Activated T-cell treated with anti-CD3 and anti-CD28 coated beads for 1 hour (primary cell): ENCODE measurements at regions not wholly inside any gene's neighbourhood (a gene's known extent, or its start where the extent isn't known, plus 50 kb on each side); places are given as distances from the start of the nearest gene placed in this dataset.

ENCODE experiments used
- DNase-seq: peaks from one replicate; pipeline ENCODE4 v3.0.0-alpha.2; 2020; ENCODE audit warnings: low read depth

- DNase-seq: no peak
Observed at GRCh38 chr10:28811639-28812349, 134.5 kb downstream of the BAMBI start.

DNA sequence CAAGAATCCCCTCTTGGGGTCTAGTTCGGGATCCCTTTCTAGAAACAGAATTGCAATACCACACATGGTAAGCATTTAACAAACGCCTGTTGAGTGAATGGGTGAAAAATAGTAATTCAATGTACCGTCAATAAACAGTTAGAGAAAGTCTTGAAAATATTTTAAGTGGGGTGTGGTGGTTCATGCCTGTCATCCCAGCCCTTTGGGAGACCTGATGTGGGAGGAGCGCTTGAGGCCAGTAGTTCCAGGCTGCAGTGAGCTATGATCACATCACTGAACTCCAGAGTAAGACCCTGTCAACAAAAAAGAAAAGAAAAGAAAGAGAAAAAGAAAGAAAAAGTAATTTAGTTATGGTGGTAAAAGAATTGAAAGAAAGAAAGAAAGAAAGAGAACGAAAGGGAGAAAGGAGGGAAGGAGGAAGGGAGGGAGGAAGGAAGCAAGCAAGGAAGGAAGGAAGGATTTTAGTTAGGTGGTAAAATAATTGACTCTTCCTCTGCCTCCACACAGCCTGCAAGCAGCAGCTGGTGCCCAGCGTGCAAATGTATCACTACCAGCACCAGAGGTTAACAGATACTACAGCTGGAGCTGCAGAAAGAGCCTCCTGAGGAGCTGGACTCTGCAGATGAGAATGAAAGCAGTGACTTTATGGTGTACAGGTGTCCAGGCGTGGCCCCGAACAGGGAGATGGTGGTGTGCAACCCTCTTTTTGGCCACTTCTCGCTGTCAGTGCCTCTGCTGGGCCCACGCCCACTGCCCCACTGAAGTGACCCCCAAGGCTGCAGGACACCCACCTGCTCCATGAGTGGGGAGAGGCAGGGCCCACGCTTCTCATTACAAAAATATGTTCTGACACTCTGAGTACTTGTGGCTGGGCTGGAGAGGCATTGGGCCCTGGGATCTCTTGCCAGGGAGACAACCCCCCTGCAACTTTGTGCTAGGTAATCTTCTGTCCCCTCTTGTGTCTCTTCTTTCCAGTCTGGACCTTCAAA lies 135.4 kb downstream of the BAMBI start:
- DNase-seq: no peak

GRCh38 chr10:28815681-28816080 lies 138.4 kb downstream of the BAMBI start:
- DNase-seq: no peak

- no peak for DNase-seq
Observed at GRCh38 chr10:28822719-28823464, 145.6 kb downstream of the BAMBI start.

GRCh38 chr10:28823501-28824075 lies 146.3 kb downstream of the BAMBI start:
- DNase-seq: no peak

DNA sequence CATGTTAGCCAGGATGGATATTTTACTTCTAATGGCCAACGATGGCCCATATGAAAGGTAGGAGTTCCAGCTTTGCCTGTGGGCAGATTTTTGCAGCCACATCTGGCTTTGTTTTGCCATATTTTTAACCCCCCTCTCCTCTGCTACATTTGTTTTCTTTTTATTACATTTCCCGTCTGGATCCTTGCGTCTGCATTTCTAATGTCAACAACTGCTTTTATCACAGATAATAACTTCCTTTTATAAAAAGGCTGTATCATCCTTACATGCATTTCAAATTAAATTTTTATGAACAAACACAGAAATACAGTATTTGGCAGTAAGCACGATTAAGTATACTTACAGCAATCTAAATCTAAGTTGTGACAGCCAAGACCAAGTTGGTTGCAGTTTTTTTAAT lies 156.0 kb downstream of the BAMBI start:
- no peak for DNase-seq

DNA sequence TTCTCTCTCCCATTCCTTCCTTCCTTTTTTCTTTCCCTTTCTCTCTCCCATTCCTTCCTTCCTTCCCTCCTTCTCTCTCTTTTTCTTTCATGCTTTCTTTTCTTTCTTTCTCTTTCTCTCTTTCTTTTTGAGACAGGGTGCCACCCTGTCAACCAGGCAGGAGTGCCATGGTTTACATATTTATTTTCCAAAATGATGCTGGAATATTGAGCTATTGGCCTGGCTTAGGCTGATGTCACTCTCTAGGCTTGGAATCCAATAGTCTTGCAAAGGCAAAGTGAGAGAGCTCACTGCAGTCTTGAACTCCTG lies 159.1 kb downstream of the BAMBI start:
- DNase-seq: no peak

DNA sequence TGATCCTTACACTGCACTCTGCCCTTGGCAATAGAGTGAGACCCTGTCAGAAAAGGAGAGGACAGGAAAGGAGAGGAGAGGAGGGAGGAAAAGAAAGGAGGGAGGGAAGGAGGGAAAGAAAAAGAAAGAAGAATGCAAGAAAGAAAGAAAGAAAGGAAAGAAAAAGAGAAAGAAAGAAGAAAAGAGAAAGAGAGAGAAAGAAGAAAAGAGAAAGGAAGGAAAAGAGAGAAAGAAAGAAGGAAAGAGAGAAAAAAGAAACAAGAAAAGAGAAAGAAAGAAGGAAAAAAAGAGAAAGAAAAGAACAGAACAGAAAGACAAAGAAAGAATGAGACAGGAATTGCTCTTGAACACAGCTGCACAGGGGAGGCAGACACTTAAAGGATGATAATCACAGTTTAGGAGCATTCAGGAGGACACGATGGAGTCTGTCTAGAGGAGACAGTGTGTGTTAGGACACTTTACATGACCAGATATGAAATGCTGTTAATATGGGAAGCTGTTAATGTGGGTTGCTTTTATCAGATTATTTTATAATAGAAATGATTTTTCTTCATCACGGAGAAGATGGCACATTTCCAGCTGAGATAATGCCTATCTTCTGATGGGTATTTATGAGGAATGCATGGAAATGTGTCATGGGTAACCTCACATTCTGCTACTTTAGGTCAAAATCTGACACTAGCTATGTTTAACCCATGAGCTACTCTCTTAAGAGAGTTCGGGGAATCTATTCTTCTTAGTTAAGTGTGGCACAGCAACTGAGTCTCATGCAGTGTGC lies 160.5 kb downstream of the BAMBI start:
- DNase-seq: no peak

GRCh38 chr10:28838908-28839307 lies 161.6 kb downstream of the BAMBI start:
- no peak for DNase-seq

DNA sequence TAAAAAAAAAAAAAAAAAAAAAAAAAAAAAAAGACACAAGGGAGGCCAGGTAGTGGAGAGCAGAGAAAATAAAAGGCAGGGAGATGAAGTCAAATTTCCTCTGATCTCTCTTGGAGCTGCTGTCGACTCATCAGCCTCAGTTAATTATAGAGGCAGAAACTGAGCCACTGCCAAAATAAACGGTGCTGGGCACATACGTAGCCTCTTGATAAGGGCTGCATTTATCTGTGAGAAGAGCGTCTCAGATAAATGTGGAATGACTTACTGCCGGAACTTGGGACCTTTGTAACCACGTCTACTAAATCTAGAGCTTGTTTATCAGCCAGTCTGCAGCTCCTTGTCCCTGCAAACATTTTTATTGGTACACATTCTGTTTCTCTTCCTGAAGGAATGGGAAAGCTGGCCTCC lies 162.3 kb downstream of the BAMBI start:
- no peak for DNase-seq

DNA sequence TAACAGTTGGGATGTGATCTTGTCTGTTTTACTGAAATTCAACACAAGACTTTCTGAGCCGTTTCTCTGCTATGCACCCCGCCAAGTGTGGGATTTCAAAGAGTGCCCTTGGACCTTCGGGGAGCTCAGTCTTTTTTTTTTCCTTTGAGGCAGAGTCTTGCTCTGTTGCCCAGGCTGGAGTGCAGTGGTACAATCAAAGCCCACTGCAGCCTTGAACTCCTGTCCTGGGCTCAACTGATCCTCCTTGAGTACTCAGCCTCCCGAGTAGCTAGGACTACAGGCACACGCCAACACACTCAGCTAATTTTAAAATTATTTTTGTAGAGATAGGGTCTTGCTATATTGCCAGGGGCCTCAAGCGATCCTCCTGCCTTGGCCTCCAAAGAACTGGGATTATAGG lies 162.9 kb downstream of the BAMBI start:
- DNase-seq: no peak

GRCh38 chr10:28840971-28841370 lies 163.7 kb downstream of the BAMBI start:
- DNase-seq: no peak

GRCh38 chr10:28841625-28842024 lies 164.3 kb downstream of the BAMBI start:
- DNase-seq: no peak

DNA sequence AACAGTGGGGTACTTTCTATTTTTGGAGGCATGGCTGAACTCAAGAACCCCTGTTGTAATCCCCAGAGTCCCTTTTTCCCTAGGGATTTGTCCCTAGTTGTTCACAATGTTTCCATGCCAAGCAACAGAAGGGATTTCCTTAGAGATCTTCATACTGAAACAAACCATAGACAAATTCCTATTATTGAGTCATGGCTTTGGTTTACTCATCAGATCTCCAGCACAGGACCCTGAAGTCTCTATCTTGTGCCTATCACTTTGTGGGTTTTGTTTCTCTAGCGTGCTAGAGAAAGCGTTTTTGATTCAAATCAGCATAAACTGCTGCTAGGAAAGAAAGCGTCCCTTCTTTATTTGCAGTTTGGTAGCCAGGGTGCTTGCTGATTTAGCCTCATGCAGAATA lies 165.0 kb downstream of the BAMBI start:
- DNase-seq: no peak

DNA sequence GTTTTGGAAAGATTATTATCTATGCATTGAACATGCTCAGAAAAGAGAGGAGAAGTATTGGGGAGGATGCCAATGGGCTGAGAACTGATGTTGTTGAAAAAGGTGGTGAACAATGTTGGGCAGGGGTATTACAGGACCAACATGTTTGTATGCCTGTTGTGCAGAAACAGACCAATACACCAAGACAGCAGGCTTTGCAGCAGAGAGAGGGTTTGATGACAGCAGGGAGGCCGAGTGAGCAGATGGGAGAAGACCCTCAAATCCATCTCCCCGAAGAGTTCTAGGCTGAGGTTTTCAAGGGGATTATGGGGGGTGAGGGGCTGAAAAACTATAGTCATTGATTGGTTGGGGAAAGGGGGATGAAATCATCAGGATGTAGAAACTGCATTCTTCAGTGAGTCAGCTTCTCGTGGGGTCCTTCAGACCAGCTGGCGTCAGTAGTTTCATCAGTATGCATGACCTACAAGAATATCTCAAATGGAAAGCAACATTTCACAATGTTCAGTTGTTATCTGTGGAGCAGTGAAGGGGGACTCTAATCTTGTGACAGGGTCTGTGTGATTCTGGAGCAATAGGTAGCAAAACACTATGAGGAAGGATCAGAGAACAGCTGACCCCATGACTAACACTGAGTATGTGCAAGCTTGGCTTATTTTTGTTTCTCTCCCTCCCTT lies 167.8 kb downstream of the BAMBI start:
- DNase-seq: no peak

DNA sequence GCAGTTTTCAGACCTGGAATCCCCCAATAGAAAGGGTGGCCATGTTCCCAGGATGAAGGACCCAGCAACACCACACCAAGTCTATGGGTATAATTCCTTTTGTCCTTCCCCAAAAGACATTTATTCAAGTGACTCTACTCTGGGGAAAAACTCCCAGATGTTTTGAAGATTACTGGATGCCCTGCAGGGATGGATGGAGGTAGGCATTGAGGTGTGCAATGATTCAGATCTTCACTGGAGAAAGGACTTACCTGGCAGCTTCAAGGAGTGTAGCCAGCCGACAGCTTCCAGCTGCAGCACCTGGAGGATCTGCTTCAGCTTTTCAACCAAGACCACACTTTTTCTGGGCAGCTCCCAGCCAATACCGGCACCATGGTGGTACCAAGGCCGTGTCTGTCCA lies 172.0 kb downstream of the BAMBI start:
- DNase-seq: no peak

DNA sequence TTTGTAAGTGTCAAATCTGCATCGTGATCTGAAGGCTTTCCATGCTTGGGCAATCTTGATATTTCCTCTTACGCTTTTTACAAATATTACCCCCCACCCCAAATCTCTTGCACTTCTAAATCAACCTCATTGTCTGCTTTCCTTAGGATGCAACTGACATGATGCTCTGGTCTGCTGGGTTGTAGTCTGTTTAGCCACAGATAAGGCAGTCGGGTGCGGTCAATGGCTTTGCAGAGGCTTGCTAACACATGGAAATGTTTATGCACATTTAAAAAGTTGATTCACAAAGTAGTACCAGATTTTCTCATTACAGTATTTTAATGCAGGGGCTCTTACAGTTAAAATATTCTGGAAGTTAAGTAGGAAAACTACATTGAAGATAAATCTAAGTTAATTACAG lies 172.5 kb downstream of the BAMBI start:
- DNase-seq: no peak

GRCh38 chr10:28850784-28851183 lies 173.5 kb downstream of the BAMBI start:
- DNase-seq: no peak

GRCh38 chr10:28853195-28853594 lies 175.9 kb downstream of the BAMBI start:
- DNase-seq: no peak

DNA sequence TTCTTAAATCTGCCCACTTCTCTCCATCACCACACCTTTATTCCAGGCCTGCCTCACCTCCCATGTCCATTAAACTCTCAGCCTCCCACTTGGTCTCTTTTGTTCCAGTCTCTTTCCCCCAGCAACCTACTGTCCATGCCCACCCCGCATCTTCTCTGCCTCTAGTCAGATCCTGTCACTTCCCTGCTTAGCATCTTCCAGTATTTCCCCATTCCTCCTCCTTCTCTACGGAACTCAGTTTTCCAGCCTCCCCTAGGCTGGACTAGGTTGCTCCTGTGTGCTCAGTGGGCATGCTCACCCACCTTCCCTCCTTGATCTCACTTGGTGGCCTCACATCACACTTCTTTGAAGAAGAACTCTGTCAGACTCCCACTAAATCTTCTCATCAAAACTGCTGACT lies 179.8 kb downstream of the BAMBI start:
- no peak for DNase-seq

GRCh38 chr10:28858646-28859045 lies 181.3 kb downstream of the BAMBI start:
- DNase-seq: no peak
